SK-N-MC (cell line): ENCODE measurements at regions not wholly inside any gene's neighbourhood (a gene's known extent, or its start where the extent isn't known, plus 50 kb on each side); places are given as distances from the start of the nearest gene placed in this dataset.

Source experiments
- EZH2 ChIP-seq: fragments of 200-600 bp; sonication (generic); IDR thresholded peaks from one replicate; pipeline ENCODE4 v1.6.1; 2017; ENCODE audit warnings: antibody characterized with exemption
- FOXP2 ChIP-seq: optimal IDR thresholded peaks from 2 replicates; pipeline ENCODE3; 2011; ENCODE audit warnings: mild to moderate bottlenecking, moderate library complexity; ENCODE audit not compliant: insufficient read depth; ENCODE audit errors: extremely low read length, control extremely low read depth
- POLR2AphosphoS5 ChIP-seq: IDR thresholded peaks from 2 replicates; pipeline ENCODE4 v1.6.1; 2012; ENCODE audit warnings: mild to moderate bottlenecking, low read depth, low read length, borderline replicate concordance

DNA sequence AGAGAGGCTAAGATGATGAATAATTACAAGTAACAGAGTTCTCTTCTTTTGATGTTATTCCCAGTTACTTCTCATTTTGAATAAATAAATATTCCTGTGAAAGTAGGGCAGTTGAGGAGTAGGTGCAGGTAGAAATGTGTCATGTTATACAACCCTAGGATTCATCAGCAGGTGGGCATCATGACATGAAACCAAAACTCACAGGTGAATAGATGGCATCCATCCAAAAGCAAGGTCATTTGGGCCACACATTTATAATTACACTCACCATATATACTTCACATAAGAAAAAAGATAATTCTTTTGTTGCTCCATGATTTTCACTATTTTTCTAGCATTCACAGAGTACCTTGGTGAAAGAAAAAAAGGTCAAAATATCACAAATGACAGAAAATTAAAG, 273.6 kb downstream of the ZBBX start:
- TF ChIP-seq EZH2 (no peak), POLR2AphosphoS5 (no peak), FOXP2 (no peak)
